Natural killer cell (primary cell): ENCODE measurements at regions not wholly inside any gene's neighbourhood (a gene's known extent, or its start where the extent isn't known, plus 50 kb on each side); places are given as distances from the start of the nearest gene placed in this dataset.

Source experiments
- ATAC-seq, 3 donors: fragments of 150-1000 bp in 2 of 3; fragments of 200-7000 bp in 1 of 3; cut with Tn5 transposase; 1 replicate in 1 of 3; 2 replicates in 2 of 3; pipeline ENCODE4 v1.10.0; 2021; ENCODE audit warnings: mild to moderate bottlenecking in 2 of 3, moderate library complexity in 2 of 3
- DNase-seq, 2 donors: peaks; one replicate each; pipeline versions ENCODE4 v3.0.0 to v3.0.0-alpha.2; 2013 to 2021; ENCODE audit warnings: mixed read lengths in 1 of 2
- H3K27ac ChIP-seq: one replicate; pipeline ENCODE4 v1.5.1; 2013; ENCODE audit warnings: mild to moderate bottlenecking, low read length
- H3K27me3 ChIP-seq: one replicate; pipeline ENCODE4 v1.6.1; 2013; ENCODE audit warnings: low read length; ENCODE audit not compliant: control insufficient read depth, insufficient read depth
- H3K36me3 ChIP-seq: one replicate; pipeline ENCODE4 v1.6.1; 2013; ENCODE audit warnings: low read length; ENCODE audit not compliant: control insufficient read depth, insufficient read depth
- H3K4me1 ChIP-seq: one replicate; pipeline ENCODE4 v1.6.1; 2013; ENCODE audit warnings: low read length; ENCODE audit not compliant: control insufficient read depth, insufficient read depth
- H3K4me3 ChIP-seq: one replicate; pipeline ENCODE4 v1.5.1; 2013; ENCODE audit warnings: low read length
- H3K9me3 ChIP-seq: one replicate; pipeline ENCODE4 v1.6.1; 2013; ENCODE audit warnings: low read length; ENCODE audit not compliant: control insufficient read depth, insufficient read depth
- H3K27ac Mint-ChIP-seq, 2 donors: one replicate each; pipeline ENCODE4 v1.8.0; 2022; ENCODE audit warnings: mild to moderate bottlenecking in 2 of 2, mixed read lengths in 2 of 2, moderate library complexity in 1 of 2
- H3K27me3 Mint-ChIP-seq, 2 donors: one replicate each; pipeline ENCODE4 v1.8.0; 2022; ENCODE audit warnings: low read depth in 2 of 2, mixed read lengths in 2 of 2
- H3K36me3 Mint-ChIP-seq: one replicate; pipeline ENCODE4 v1.8.0; 2022; ENCODE audit warnings: mixed read lengths
- H3K4me1 Mint-ChIP-seq, 2 donors: one replicate each; pipeline ENCODE4 v1.8.0; 2022; ENCODE audit warnings: mixed read lengths in 2 of 2
- H3K4me3 Mint-ChIP-seq: one replicate; pipeline ENCODE4 v1.8.0; 2022; ENCODE audit warnings: mild to moderate bottlenecking, moderate library complexity, mixed read lengths
- H3K9me3 Mint-ChIP-seq, 2 donors: one replicate each; pipeline ENCODE4 v1.8.0; 2022; ENCODE audit warnings: mixed read lengths in 2 of 2
- WGBS: methylation state at CpG from one replicate; pipeline ENCODE4 v1.1.7; 2013; ENCODE audit warnings: missing lambda C conversion rate; ENCODE audit not compliant: insufficient coverage; 5-methylcytosine and 5-hydroxymethylcytosine counted together
- intact Hi-C: fragments of 100-400 bp; cut with micrococcal nuclease; formaldehyde crosslinking; loops from one replicate; pipeline ENCODE4 v1.14.2; 2022
- TF ChIP-seq, protein P1 (sequence below): fragments of 200-600 bp; IDR thresholded peaks from one replicate; pipeline ENCODE4 v1.8.0; 2022; ENCODE audit warnings: antibody characterized with exemption

DNA sequence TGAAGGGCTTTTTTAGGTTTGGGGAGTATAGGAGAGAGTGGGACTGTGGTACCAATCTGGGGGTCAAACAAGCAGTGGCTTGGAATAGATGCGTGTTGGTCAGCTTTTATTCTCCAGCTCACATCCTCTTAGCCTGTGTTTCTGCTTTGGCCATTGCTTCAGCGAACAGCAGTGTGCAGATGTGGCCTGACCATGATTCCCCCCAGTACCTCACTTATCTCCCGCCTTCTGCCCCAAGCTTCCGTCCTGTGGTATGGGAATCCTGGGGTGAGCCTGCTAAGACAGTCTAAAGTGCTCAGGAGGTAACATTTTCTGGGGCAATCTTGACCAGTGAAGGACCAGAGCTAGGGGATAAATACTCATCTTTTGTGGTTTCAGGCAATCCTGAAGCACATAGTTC is 84.9 kb upstream of the TNP1 start:
- Mint-ChIP-seq H3K4me1 (peaks cover under 1 to 8% of the 10 kb centered on the region in 2 donors), H3K27me3 (peaks cover 11 to 14% of the 10 kb centered on the region in 2 donors), H3K9me3 (no peaks in the 10 kb centered on the region), H3K27ac (no peak overlapping the region), H3K4me3 (no peak overlapping the region), H3K36me3 (no peaks in the 10 kb centered on the region)
- Histone ChIP-seq H3K36me3 (no peaks in the 10 kb centered on the region), H3K27me3 (no peaks in the 10 kb centered on the region), H3K9me3 (no peaks in the 10 kb centered on the region), H3K4me1 (no peaks in the 10 kb centered on the region), H3K4me3 (no peak overlapping the region), H3K27ac (no peak overlapping the region)
- TF ChIP-seq, protein P1, sequence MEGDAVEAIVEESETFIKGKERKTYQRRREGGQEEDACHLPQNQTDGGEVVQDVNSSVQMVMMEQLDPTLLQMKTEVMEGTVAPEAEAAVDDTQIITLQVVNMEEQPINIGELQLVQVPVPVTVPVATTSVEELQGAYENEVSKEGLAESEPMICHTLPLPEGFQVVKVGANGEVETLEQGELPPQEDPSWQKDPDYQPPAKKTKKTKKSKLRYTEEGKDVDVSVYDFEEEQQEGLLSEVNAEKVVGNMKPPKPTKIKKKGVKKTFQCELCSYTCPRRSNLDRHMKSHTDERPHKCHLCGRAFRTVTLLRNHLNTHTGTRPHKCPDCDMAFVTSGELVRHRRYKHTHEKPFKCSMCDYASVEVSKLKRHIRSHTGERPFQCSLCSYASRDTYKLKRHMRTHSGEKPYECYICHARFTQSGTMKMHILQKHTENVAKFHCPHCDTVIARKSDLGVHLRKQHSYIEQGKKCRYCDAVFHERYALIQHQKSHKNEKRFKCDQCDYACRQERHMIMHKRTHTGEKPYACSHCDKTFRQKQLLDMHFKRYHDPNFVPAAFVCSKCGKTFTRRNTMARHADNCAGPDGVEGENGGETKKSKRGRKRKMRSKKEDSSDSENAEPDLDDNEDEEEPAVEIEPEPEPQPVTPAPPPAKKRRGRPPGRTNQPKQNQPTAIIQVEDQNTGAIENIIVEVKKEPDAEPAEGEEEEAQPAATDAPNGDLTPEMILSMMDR: no peak
- 93% methylated on average over 2 of the region's 4 CpGs for WGBS
- ATAC-seq (no peak), DNase-seq (no peak)
- intact Hi-C loops: no loop called here

DNA sequence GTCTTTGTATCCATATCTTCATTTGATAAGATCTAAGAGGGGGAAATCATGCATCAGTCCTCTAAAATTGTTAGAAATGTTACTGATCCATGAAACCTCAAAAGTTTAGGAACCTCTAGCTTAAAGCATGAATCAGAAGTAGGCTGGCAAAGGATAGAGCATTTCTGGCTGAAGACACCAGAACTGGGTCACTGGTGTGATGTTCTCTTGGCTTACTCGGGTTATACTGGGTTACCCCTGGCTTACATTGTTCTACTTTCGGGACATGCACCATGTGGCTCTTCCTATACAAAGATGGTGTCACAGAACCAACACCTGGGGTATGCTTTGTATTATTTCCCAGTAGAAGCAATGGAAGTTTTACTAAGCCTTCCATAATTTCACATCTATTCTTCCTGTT is 83.2 kb upstream of the TNP1 start:
- Mint-ChIP-seq H3K27ac (no peak overlapping the region), H3K4me3 (no peak overlapping the region), H3K36me3 (no peaks in the 10 kb centered on the region), H3K27me3 (peaks cover 17 to 18% of the 10 kb centered on the region in 2 donors), H3K9me3 (no peaks in the 10 kb centered on the region), H3K4me1 (peaks cover 0 to 6% of the 10 kb centered on the region in 2 donors)
- Histone ChIP-seq H3K27ac (no peak overlapping the region), H3K36me3 (no peaks in the 10 kb centered on the region), H3K9me3 (no peaks in the 10 kb centered on the region), H3K4me3 (no peak overlapping the region), H3K27me3 (no peaks in the 10 kb centered on the region), H3K4me1 (no peaks in the 10 kb centered on the region)
- intact Hi-C loops: no loop called here
- 93% methylated on average over 2 of the region's 2 CpGs for WGBS
- ATAC-seq (no peak), DNase-seq (no peak)
- TF ChIP-seq, protein P1: no peak

DNA sequence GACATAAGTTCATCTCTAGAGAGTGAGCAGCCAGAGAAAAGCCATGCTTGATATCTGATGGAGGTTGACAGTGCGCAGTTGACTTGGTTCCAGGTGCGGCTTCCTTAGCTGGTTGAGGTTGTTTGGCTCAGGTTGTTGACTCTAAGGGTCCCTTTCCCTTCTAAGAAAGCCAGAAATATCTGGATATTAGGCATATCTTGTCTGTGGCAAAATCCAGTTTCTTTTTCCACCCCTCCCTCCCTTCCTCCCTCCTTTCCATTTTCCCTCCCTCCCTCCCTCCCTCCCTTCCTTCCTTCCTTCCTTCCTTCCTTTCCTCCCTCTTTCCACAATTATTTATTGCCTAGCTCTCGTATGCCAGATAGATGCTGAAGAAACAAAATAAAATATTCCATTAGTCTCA is 82.6 kb upstream of the TNP1 start:
- Histone ChIP-seq H3K27me3 (no peaks in the 10 kb centered on the region), H3K9me3 (no peaks in the 10 kb centered on the region), H3K4me3 (no peak overlapping the region), H3K36me3 (no peaks in the 10 kb centered on the region), H3K27ac (no peak overlapping the region), H3K4me1 (no peaks in the 10 kb centered on the region)
- intact Hi-C loops: no loop called here
- Mint-ChIP-seq H3K36me3 (no peaks in the 10 kb centered on the region), H3K27ac (no peak overlapping the region), H3K27me3 (peaks cover 17 to 18% of the 10 kb centered on the region in 2 donors), H3K4me3 (no peak overlapping the region), H3K4me1 (peaks cover 0 to 6% of the 10 kb centered on the region in 2 donors), H3K9me3 (no peaks in the 10 kb centered on the region)
- 84% methylated on average over 3 of the region's 3 CpGs for WGBS
- TF ChIP-seq, protein P1: no peak
- ATAC-seq: no peak
- DNase-seq: no peak

DNA sequence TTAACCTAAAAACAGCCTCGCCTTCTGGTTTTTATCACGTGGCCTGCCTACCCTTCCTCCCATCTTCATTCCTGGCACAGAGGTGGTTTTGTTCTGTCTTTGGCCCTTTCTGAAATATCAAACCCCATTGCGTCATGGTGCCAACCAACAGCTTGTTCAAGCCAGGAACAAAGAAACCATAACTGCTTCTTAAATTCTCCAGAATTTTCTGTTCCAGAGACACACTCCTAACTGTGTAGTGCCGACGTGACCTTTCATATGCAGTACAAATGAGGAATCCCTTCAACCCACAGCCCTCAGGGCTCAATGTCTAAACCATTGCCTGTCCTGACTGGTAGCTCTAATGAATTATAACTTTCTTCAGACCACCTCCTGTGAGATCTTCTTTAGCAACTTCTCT is 82.2 kb upstream of the TNP1 start:
- no peak overlapping the region for H3K27ac Mint-ChIP-seq
- H3K9me3 Mint-ChIP-seq: no peaks in the 10 kb centered on the region
- WGBS: 88% methylated on average over 5 of the region's 5 CpGs
- intact Hi-C loops: no loop called here
- H3K27me3 Mint-ChIP-seq: peaks cover 17 to 21% of the 10 kb centered on the region in 2 donors
- no peaks in the 10 kb centered on the region for H3K36me3 Mint-ChIP-seq
- Histone ChIP-seq H3K27me3 (no peaks in the 10 kb centered on the region), H3K36me3 (no peaks in the 10 kb centered on the region), H3K4me3 (no peak overlapping the region), H3K9me3 (no peaks in the 10 kb centered on the region), H3K27ac (no peak overlapping the region), H3K4me1 (no peaks in the 10 kb centered on the region)
- H3K4me3 Mint-ChIP-seq: no peak overlapping the region
- TF ChIP-seq, protein P1: no peak
- no peak for ATAC-seq
- peaks cover 0 to 6% of the 10 kb centered on the region in 2 donors for H3K4me1 Mint-ChIP-seq
- no peak for DNase-seq
